ENCODE measurements at regions not wholly inside any gene's neighbourhood (a gene's known extent, or its start where the extent isn't known, plus 50 kb on each side); places are given as distances from the start of the nearest gene placed in this dataset.

DNA sequence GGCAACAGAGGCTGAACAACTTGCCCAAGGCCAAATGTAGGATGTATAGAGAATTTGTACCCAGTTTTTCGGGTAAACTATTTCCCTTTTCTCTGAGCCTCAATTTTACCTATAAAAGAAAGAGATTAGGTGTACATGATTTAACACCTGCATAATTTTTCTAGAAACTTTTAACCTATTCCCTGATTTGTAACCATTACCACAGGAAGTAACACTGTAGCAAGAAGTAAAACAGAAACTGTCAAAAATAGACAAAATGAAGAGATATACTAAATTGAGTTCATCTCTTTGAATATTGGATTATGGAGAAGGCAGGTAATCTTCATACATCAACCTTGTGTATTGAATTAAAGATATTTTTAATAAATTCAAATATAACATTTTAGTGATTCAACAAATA, 136.2 kb downstream of the ZC3H11B start:
- no peak for TF ChIP-seq POLR2A (IDR thresholded peaks at IDR 0.05; ENCODE audit: borderline replicate concordance, extremely low read depth, insufficient read depth, insufficient read length)
- TF ChIP-seq, protein P1, sequence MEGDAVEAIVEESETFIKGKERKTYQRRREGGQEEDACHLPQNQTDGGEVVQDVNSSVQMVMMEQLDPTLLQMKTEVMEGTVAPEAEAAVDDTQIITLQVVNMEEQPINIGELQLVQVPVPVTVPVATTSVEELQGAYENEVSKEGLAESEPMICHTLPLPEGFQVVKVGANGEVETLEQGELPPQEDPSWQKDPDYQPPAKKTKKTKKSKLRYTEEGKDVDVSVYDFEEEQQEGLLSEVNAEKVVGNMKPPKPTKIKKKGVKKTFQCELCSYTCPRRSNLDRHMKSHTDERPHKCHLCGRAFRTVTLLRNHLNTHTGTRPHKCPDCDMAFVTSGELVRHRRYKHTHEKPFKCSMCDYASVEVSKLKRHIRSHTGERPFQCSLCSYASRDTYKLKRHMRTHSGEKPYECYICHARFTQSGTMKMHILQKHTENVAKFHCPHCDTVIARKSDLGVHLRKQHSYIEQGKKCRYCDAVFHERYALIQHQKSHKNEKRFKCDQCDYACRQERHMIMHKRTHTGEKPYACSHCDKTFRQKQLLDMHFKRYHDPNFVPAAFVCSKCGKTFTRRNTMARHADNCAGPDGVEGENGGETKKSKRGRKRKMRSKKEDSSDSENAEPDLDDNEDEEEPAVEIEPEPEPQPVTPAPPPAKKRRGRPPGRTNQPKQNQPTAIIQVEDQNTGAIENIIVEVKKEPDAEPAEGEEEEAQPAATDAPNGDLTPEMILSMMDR (IDR thresholded peaks at IDR 0.05 in 2 of 3, conservative IDR thresholded peaks at IDR 0.05 in 1 of 3; ENCODE audit: borderline replicate concordance in 1 of 3, insufficient read depth in 1 of 3, low read depth in 2 of 3, low read length in 2 of 3): no peak
- no peak for TF ChIP-seq POLR2AphosphoS5 (IDR thresholded peaks at IDR 0.05; ENCODE audit: low read depth, low read length)
- TF ChIP-seq, protein P2, sequence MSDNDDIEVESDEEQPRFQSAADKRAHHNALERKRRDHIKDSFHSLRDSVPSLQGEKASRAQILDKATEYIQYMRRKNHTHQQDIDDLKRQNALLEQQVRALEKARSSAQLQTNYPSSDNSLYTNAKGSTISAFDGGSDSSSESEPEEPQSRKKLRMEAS (IDR thresholded peaks at IDR 0.05): no peak
- no peak for TF ChIP-seq EZH2phosphoT487 (IDR thresholded peaks at IDR 0.05; ENCODE audit: borderline replicate concordance)
- TF ChIP-seq, protein P3, sequence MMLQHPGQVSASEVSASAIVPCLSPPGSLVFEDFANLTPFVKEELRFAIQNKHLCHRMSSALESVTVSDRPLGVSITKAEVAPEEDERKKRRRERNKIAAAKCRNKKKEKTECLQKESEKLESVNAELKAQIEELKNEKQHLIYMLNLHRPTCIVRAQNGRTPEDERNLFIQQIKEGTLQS (IDR thresholded peaks at IDR 0.05): no peak
- TF ChIP-seq RAD21 (IDR thresholded peaks at IDR 0.05; ENCODE audit: low read depth): no peak
- no peak for TF ChIP-seq EZH2 (IDR thresholded peaks at IDR 0.05)
- TF ChIP-seq TCF7L2 (IDR thresholded peaks at IDR 0.05; ENCODE audit: borderline replicate concordance, extremely low read depth, insufficient read depth, insufficient read length): no peak
- TF ChIP-seq ZFX (IDR thresholded peaks at IDR 0.05): no peak
- TF ChIP-seq EGR1 (IDR thresholded peaks at IDR 0.05; ENCODE audit: low read depth): no peak
- TF ChIP-seq SRF (IDR thresholded peaks at IDR 0.05; ENCODE audit: low read depth): no peak

Measured in HCT116 (cell line).